ENCODE measurements at regions not wholly inside any gene's neighbourhood (a gene's known extent, or its start where the extent isn't known, plus 50 kb on each side); places are given as distances from the start of the nearest gene placed in this dataset.

DNA sequence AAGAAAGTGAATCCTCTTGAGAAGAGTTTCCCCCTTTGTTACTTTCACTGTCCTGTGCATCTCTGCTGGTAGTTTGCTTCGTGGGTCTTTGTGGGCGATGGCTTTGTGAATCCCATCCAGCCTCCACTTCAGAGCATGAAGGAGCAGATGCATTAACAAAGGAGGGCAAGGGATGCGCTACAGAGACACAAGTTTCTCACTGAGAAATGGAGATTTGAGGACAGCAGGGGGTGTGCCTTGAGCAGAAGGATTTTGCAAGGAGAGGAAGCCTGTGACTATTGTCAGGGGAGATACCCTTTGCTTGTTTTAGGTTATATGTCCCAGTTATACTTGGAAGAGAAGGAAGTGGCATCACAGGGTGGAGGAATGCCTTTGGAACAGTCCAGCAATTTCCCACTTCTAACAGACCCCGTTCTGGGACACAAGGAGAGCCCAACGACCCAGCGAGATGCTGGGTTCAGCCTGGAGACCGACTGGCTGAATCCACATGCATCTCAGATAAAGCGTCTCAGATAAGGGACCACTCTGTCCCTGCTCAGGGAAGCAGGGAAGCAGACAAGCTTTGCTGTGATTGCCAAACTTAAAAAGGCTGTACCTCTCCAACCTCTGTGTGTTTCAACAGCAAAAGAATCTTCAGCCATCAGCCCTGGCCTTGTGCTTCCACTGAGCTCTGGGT, 314.6 kb upstream of the GATB start:
- no peak for ATAC-seq
- intact Hi-C loops (cut with DNase I) = loop anchor here in 1 of 10 donors (10.0 kb wide), 1 partner anchor 271 kb away; no protein-coding TSS in a partner anchor

DNA sequence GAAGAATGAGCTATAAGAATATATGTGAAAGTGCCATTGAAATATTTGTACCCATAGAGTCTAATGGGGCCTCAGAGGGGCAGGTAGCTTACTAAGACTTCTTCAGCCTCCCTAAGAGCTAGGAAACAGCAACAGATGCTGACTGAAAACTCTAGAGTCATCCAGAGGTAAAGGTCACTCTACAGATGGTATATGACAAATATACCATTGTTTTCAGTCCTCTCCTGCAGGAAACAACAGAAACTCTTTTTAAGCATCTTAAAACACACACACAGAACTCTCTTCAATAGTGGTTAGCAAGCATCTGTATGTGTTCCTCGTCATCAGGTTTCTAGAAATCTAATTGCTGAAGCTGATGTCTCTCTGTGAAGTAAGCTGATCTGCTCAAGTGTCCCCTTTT, 313.8 kb upstream of the GATB start:
- H3K9me3 ChIP-seq = peaks cover 0 to 5% (median 0%) of the 10 kb centered on the region in 11 donors
- no peak for ATAC-seq
- intact Hi-C loops (cut with DNase I) = loop anchor here in 1 of 10 donors (10.0 kb wide), 1 partner anchor 270 kb away; no protein-coding TSS in a partner anchor
- peaks cover 0 to 13% (median 7%) of the 10 kb centered on the region in 9 donors for H3K4me1 ChIP-seq
- H3K27me3 ChIP-seq = no peaks in the 10 kb centered on the region
- no peak for TF ChIP-seq CTCF (IDR thresholded peaks at IDR 0.05)
- H3K36me3 ChIP-seq = no peaks in the 10 kb centered on the region
- H3K4me3 ChIP-seq = no peak overlapping the region
- H3K27ac ChIP-seq = no peak overlapping the region
- no peak for DNase-seq
- 67 to 72% methylated on average over 1 of the region's 1 CpG for WGBS, 2 donors

More for the DNA sequence above, 314.6 kb upstream of the GATB start:
- 53 to 55% methylated on average over 8 of the region's 8 CpGs for WGBS, 2 donors
- peaks cover 0 to 5% (median 0%) of the 10 kb centered on the region in 11 donors for H3K9me3 ChIP-seq
- TF ChIP-seq CTCF (IDR thresholded peaks at IDR 0.05) = no peak
- no peak overlapping the region for H3K27ac ChIP-seq
- no peaks in the 10 kb centered on the region for H3K36me3 ChIP-seq
- no peak for DNase-seq
- H3K4me3 ChIP-seq = no peak overlapping the region
- H3K4me1 ChIP-seq = peaks cover 0 to 13% (median 7%) of the 10 kb centered on the region in 9 donors
- H3K27me3 ChIP-seq = no peaks in the 10 kb centered on the region

DNA sequence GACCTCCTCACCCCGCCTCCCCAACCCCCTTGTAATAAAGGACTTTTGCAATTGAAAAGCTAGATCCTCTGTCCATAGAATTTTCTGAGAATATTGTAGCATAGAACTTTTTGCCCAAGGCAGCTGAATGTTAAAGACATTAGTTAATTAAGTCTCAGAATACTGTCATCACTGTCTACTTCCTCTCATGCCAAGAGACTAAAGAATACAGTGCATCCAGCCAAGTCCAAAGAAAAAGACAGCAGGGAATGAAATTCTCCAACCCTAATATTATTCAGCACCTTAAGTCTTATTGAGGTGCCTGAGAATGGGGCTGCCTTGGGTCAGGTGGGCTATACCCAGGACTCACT, 313.3 kb upstream of the GATB start:
- no peak for DNase-seq
- Histone ChIP-seq H3K4me3 (no peak overlapping the region), H3K36me3 (no peaks in the 10 kb centered on the region), H3K27me3 (no peaks in the 10 kb centered on the region), H3K4me1 (peaks cover 0 to 13% (median 7%) of the 10 kb centered on the region in 9 donors), H3K9me3 (peaks cover 0 to 5% (median 0%) of the 10 kb centered on the region in 11 donors), H3K27ac (no peak overlapping the region)
- WGBS, 2 donors = 67 to 81% methylated on average over 1 of the region's 1 CpG
- no peak for ATAC-seq
- TF ChIP-seq CTCF (IDR thresholded peaks at IDR 0.05) = no peak
- intact Hi-C loops (cut with DNase I) = loop anchor here in 1 of 10 donors (10.0 kb wide), 1 partner anchor 269 kb away; no protein-coding TSS in a partner anchor

GRCh38 chr4:152073351-152074087, 312.7 kb upstream of the GATB start:
- intact Hi-C loops (cut with DNase I) = loop anchor here in 1 of 10 donors (10.0 kb wide), 1 partner anchor 269 kb away; no protein-coding TSS in a partner anchor
- no peak for TF ChIP-seq CTCF (IDR thresholded peaks at IDR 0.05)
- H3K27me3 ChIP-seq = no peaks in the 10 kb centered on the region
- WGBS, 2 donors = 54 to 56% methylated on average over 9 of the region's 9 CpGs
- no peaks in the 10 kb centered on the region for H3K36me3 ChIP-seq
- H3K4me1 ChIP-seq = peaks cover 0 to 13% (median 7%) of the 10 kb centered on the region in 9 donors
- H3K27ac ChIP-seq = no peak overlapping the region
- peak in 4 of 8 donors; percentile 36 to 79 (median 68) for ATAC-seq
- peaks cover 0 to 5% (median 0%) of the 10 kb centered on the region in 11 donors for H3K9me3 ChIP-seq
- no peak overlapping the region for H3K4me3 ChIP-seq
- peak in 1 of 2 donors; percentile 10 for DNase-seq

All from heart right ventricle (tissue), 16 donors.